Brain microvascular endothelial cell (primary cell): ENCODE measurements at regions not wholly inside any gene's neighbourhood (a gene's known extent, or its start where the extent isn't known, plus 50 kb on each side); places are given as distances from the start of the nearest gene placed in this dataset.

Experiments
- DNase-seq: peaks from one replicate; pipeline ENCODE4 v3.0.0-alpha.2; 2020
- H3K27ac ChIP-seq: fragments of 250-450 bp; sonication (Bioruptor Pico); 2 replicates; pipeline ENCODE4 v1.5.1; 2020; ENCODE audit warnings: mild to moderate bottlenecking, moderate library complexity
- H3K27me3 ChIP-seq: fragments of 250-450 bp; sonication (Bioruptor Pico); replicated peaks from 2 replicates; pipeline ENCODE4 v1.5.1; 2020; ENCODE audit warnings: mild to moderate bottlenecking
- H3K36me3 ChIP-seq: fragments of 250-450 bp; sonication (Bioruptor Pico); replicated peaks from 2 replicates; pipeline ENCODE4 v1.5.1; 2020; ENCODE audit warnings: mild to moderate bottlenecking
- H3K4me3 ChIP-seq: 2 replicates; pipeline ENCODE4 v1.5.1; 2011; ENCODE audit warnings: low read depth, mild to moderate bottlenecking, control low read depth, low read length, moderate library complexity
- in situ Hi-C: cut with HindIII; loops from 2 replicates; pipeline ENCODE4 v1.10.0; 2017; ENCODE audit warnings: low sequenced_read_pairs, low pct_ligation_motif_present
- TF ChIP-seq, protein P1 (sequence below): IDR thresholded peaks from 2 replicates; pipeline ENCODE4 v1.5.1; 2011; ENCODE audit warnings: low read depth, mild to moderate bottlenecking, moderate library complexity, low read length, control low read depth, inconsistent platforms; ENCODE audit errors: missing control alignments

DNA sequence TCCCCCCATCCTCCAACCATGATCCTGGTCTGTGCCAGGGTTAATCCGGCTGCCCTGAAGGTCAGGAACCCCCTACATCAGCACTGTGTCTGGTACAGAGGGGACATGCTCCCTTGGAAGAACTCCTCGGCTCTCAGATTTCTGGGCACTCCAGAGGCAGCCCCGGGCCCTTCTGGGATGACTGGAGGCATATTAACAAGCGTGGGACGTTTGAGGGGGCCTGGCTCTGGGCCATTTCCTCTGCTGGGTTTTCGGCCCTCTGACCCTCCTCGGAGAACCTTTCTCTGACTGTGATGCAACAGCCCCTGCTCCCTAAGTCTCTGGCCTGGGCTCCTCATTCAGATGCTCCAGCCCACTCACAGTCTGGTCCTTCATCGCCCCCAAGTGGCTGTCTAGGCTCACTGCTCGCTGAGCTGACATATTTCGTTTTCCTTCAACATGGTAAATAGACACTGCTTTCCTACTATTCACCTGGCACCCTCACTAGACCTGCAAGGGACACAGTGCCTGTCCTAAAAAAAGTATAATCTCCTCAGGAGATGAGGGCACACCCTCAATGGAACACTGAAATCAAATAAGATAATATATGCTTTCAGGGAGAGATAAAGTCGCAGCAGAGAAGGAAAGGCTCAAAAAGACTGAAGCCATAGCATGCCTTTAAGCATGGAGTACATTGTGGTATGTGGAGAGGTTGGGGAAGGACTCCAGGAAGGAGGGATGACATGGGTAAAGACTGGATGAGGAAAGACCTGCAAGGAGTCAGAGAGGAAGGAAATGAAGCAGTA lies 404.7 kb upstream of the TRPC7 start:
- Histone ChIP-seq H3K27ac (no peak overlapping the region), H3K36me3 (no peaks in the 10 kb centered on the region), H3K27me3 (no peaks in the 10 kb centered on the region), H3K4me3 (no peak overlapping the region)
- TF ChIP-seq, protein P1, sequence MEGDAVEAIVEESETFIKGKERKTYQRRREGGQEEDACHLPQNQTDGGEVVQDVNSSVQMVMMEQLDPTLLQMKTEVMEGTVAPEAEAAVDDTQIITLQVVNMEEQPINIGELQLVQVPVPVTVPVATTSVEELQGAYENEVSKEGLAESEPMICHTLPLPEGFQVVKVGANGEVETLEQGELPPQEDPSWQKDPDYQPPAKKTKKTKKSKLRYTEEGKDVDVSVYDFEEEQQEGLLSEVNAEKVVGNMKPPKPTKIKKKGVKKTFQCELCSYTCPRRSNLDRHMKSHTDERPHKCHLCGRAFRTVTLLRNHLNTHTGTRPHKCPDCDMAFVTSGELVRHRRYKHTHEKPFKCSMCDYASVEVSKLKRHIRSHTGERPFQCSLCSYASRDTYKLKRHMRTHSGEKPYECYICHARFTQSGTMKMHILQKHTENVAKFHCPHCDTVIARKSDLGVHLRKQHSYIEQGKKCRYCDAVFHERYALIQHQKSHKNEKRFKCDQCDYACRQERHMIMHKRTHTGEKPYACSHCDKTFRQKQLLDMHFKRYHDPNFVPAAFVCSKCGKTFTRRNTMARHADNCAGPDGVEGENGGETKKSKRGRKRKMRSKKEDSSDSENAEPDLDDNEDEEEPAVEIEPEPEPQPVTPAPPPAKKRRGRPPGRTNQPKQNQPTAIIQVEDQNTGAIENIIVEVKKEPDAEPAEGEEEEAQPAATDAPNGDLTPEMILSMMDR, result peak; percentile 88
- peak; percentile 55 for DNase-seq
- in situ Hi-C loops, result no loop called here

DNA sequence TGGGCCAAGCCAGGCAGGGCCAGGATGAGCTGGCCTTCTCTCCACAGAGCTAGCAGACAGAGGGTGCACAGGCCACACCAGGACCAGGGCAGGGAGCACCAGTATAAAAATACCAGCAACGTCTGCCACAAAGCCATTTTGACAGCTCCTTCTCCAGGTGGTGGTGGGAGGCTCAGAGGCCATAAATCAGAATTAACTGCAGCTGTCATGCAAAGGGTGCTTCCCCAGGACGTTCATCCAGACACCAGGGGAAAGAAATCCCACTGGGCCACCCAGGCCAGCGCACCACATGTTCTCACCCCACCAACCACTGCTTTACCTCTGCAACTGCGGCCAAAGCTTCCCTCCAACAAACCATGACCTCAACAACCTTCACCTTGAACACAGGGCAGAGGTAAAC lies 403.7 kb upstream of the TRPC7 start:
- Histone ChIP-seq H3K27ac (no peak overlapping the region), H3K4me3 (no peak overlapping the region), H3K27me3 (no peaks in the 10 kb centered on the region), H3K36me3 (no peaks in the 10 kb centered on the region)
- no peak for DNase-seq
- TF ChIP-seq, protein P1, result no peak
- in situ Hi-C loops, result no loop called here

DNA sequence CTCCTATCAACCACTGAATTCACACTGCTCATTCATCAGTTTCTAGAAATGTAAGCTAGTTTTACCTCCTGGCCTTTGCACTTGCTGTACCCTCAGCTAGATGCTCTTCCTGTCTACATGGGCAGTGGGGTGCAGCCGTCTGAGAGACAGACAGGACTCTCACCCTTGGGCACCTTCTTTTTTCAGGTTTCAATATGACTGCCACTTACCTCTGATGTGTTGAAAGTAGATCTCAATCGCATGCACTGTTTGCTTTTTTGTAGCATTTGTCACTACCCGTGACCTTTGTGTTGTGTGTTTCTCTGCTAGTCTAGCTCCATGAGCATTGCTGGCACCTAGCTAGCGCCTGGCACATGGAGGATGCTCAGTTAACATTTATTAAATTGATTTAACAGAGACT lies 403.1 kb upstream of the TRPC7 start:
- in situ Hi-C loops, result no loop called here
- Histone ChIP-seq H3K27me3 (no peaks in the 10 kb centered on the region), H3K36me3 (no peaks in the 10 kb centered on the region), H3K4me3 (no peak overlapping the region), H3K27ac (no peak overlapping the region)
- DNase-seq, result no peak
- TF ChIP-seq, protein P1, result no peak

DNA sequence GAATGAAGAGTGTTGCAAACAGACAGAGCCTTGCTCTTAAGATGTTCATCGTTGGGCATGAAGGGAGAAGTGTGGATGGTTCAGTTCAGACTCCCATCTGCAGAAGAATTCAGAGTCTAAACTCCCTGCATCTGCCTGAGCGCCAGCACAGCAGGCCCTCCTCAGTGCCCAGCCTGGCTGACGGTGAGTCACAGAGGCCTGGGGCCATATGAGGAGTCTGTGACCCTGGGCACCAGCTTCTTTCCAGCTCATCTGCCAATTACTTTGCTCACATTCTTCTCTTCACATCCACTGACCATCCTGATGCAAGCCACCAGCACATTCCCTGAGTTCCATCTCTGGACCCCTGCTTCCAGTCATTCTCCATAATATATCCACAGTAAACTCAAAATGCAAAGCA lies 401.1 kb upstream of the TRPC7 start:
- Histone ChIP-seq H3K27ac (no peak overlapping the region), H3K36me3 (no peaks in the 10 kb centered on the region), H3K27me3 (no peaks in the 10 kb centered on the region), H3K4me3 (no peak overlapping the region)
- TF ChIP-seq, protein P1, result no peak
- in situ Hi-C loops, result no loop called here
- no peak for DNase-seq

DNA sequence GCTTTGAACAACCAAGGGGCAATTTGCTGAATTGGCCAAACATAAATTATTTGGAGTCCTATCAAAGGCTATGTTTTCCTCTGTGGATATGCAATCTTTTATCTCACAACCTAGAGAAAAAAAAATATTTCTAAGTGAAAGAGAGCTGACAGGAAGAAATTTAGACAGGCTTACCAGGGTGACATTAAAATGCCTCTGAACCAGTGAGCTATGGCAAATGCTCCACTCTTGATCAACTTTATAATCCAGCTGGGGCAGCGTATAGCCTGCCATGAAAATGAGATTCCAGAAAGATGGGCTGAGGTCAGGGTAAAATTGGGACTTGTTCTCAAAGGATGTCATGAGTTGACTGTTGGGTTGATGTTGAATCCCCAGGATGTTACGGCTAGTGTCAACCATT lies 399.3 kb upstream of the TRPC7 start:
- Histone ChIP-seq H3K27me3 (no peaks in the 10 kb centered on the region), H3K4me3 (no peak overlapping the region), H3K27ac (no peak overlapping the region), H3K36me3 (no peaks in the 10 kb centered on the region)
- in situ Hi-C loops, result no loop called here
- DNase-seq, result no peak
- TF ChIP-seq, protein P1, result no peak

DNA sequence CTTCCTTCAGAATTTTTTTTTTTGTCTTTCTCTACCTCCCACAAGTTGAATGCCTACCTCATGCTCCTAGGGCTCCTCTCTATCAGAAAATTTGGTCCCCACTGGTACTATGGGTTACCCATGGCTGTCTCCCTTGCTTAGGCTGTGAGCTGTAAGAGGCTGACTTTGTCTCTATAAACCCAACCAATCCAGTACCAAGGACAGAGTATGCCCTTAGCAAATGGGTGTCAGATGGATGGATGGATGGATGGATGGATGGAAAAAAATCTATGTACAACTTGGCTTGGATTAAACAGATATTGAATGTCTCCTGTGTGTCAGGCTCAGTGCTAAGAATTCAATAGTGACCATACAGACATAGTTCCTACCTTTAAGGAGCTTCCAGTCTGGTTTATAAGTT lies 398.2 kb upstream of the TRPC7 start:
- TF ChIP-seq, protein P1, result no peak
- Histone ChIP-seq H3K36me3 (no peaks in the 10 kb centered on the region), H3K27ac (no peak overlapping the region), H3K27me3 (no peaks in the 10 kb centered on the region), H3K4me3 (no peak overlapping the region)
- no peak for DNase-seq
- in situ Hi-C loops, result no loop called here
